ENCODE measurements at regions not wholly inside any gene's neighbourhood (a gene's known extent, or its start where the extent isn't known, plus 50 kb on each side); places are given as distances from the start of the nearest gene placed in this dataset.
"Not testable (repeated sequence)": the region's sequence is repeated elsewhere in the genome, so short reads cannot be mapped to it uniquely, and the experiment has no call there.

GRCh38 chr5:17738446-17738845 lies 104.2 kb downstream of the TAF11L14 start:
- ChIA-PET POLR2A (no interaction called here), CTCF (interaction anchor here (1.0 to 1.8 kb wide), 2 partner anchors 12 to 15 kb away, joined by 3 to 5 read pairs; no protein-coding TSS in a partner anchor)
- DNase-seq (ENCODE audit: extremely low spot score) = no peak
- TF ChIP-seq CTCF (IDR thresholded peaks at IDR 0.05; ENCODE audit: control extremely low read depth, extremely low read depth, low read depth, missing control alignments) = no peak

GRCh38 chr5:17743580-17744435 lies 109.5 kb downstream of the TAF11L14 start:
- ChIA-PET CTCF (interaction anchor here (0.9 to 1.3 kb wide), 2 partner anchors 15 to 25 kb away, joined by 3 read pairs; no protein-coding TSS in a partner anchor), POLR2A (no interaction called here)
- no peak for DNase-seq (ENCODE audit: extremely low spot score)
- no peak for TF ChIP-seq CTCF (IDR thresholded peaks at IDR 0.05; ENCODE audit: control extremely low read depth, extremely low read depth, low read depth, missing control alignments)

- ChIA-PET POLR2A (no interaction called here), CTCF (no interaction called here)
- DNase-seq (ENCODE audit: extremely low spot score) = no peak
- no peak for TF ChIP-seq CTCF (IDR thresholded peaks at IDR 0.05; ENCODE audit: control extremely low read depth, extremely low read depth, low read depth, missing control alignments)
Observed at GRCh38 chr5:17748201-17748600, 113.9 kb downstream of the TAF11L14 start.

- ChIA-PET CTCF (no interaction called here), POLR2A (no interaction called here)
Observed at GRCh38 chr5:17748941-17749340, 114.7 kb downstream of the TAF11L14 start.

GRCh38 chr5:17755406-17755805 lies 121.1 kb downstream of the TAF11L14 start:
- CTCF ChIA-PET; POLR2A ChIA-PET; DNase-seq (ENCODE audit: extremely low spot score): not testable (repeated sequence)

More at GRCh38 chr5:17748941-17749340, 114.7 kb downstream of the TAF11L14 start:
- no peak for TF ChIP-seq CTCF (IDR thresholded peaks at IDR 0.05; ENCODE audit: control extremely low read depth, extremely low read depth, low read depth, missing control alignments)
- no peak for DNase-seq (ENCODE audit: extremely low spot score)

GRCh38 chr5:17761326-17761725 lies 127.1 kb downstream of the TAF11L14 start:
- no peak for TF ChIP-seq CTCF (IDR thresholded peaks at IDR 0.05; ENCODE audit: control extremely low read depth, extremely low read depth, low read depth, missing control alignments)
- ChIA-PET CTCF (no interaction called here), POLR2A (no interaction called here)
- no peak for DNase-seq (ENCODE audit: extremely low spot score)

GRCh38 chr5:17763301-17763700 lies 129.0 kb downstream of the TAF11L14 start:
- ChIA-PET CTCF (no interaction called here), POLR2A (no interaction called here)
- DNase-seq (ENCODE audit: extremely low spot score) = no peak
- no peak for TF ChIP-seq CTCF (IDR thresholded peaks at IDR 0.05; ENCODE audit: control extremely low read depth, extremely low read depth, low read depth, missing control alignments)
